Adrenal gland (tissue), 9 donors: ENCODE measurements at regions not wholly inside any gene's neighbourhood (a gene's known extent, or its start where the extent isn't known, plus 50 kb on each side); places are given as distances from the start of the nearest gene placed in this dataset.

Experiments used
- DNase-seq, 7 donors: peaks; one replicate each; pipeline ENCODE4 v3.0.0-alpha.2; 2019 to 2020
- H3K27ac ChIP-seq, 5 donors: fragments of 200-600 bp; sonication (generic) in 4 of 5; 1 replicate in 3 of 5; 2 replicates in 2 of 5; pipeline versions ENCODE4 v1.5.1 to v1.8.0; 2016 to 2020; ENCODE audit warnings: mild to moderate bottlenecking in 1 of 5
- H3K27me3 ChIP-seq: fragments of 200-600 bp; 2 replicates; pipeline ENCODE4 v1.8.0; 2021
- H3K36me3 ChIP-seq, 2 donors: fragments of 200-600 bp; replicated peaks in 1 of 2; 1 replicate in 1 of 2; 2 replicates in 1 of 2; pipeline versions ENCODE4 v1.5.1 to v1.8.0; 2018 to 2022
- H3K4me1 ChIP-seq, 2 donors: fragments of 200-600 bp; replicated peaks in 1 of 2; 1 replicate in 1 of 2; 2 replicates in 1 of 2; pipeline versions ENCODE4 v1.5.1 to v1.8.0; 2018 to 2021
- H3K4me3 ChIP-seq, 4 donors: fragments of 200-600 bp; sonication (generic) in 3 of 4; one replicate each; pipeline ENCODE4 v1.5.1; 2016 to 2018
- H3K9me3 ChIP-seq, 3 donors: fragments of 200-600 bp; sonication (generic) in 1 of 3; replicated peaks in 1 of 3; 1 replicate in 2 of 3; 2 replicates in 1 of 3; pipeline versions ENCODE4 v1.5.1 to v1.8.0; 2016 to 2021
- POLR2A ChIP-seq, 2 donors: fragments of 450-650 bp; IDR thresholded peaks; one replicate each; pipeline ENCODE4 v1.6.1; 2017; ENCODE audit warnings: antibody characterized with exemption in 2 of 2, mild to moderate bottlenecking in 2 of 2, moderate library complexity in 1 of 2
- WGBS, 4 donors: extraction: QIAGEN DNeasy Blood & Tissue Kit in 2 of 4; methylation state at CpG; one replicate each; pipeline versions ENCODE4 v1.1.5 to v1.1.7; 2013 to 2017; 5-methylcytosine and 5-hydroxymethylcytosine counted together
- intact Hi-C, 2 donors: fragments of 100-400 bp; cut with DNase I; formaldehyde crosslinking; loops; one replicate each; pipeline versions ENCODE4 v1.14.1 to v1.15.0; 2022 to 2023
- TF ChIP-seq, protein P1 (sequence below), 6 experiments: fragments of 450-650 bp in 4 of 6; fragments of 200-600 bp in 2 of 6; sonication (generic) in 1 of 6; IDR thresholded peaks; 1 replicate in 5 of 6; 2 replicates in 1 of 6; pipeline versions ENCODE4 v1.5.1 to v1.8.0; 2016 to 2021; ENCODE audit warnings: antibody characterized with exemption in 6 of 6, mild to moderate bottlenecking in 2 of 6, moderate library complexity in 1 of 6
- donor health status: healthy with polysubstance abuse.
- donor health status: Bipolar disorder and iron deficiency.
- donor health status: DM: yes; HTN: yes; CAD: no.
- donor health status: DM: no; HTN: no; CAD: no.
- donor health status: DM: no; HTN: no; CAD: no.

DNA sequence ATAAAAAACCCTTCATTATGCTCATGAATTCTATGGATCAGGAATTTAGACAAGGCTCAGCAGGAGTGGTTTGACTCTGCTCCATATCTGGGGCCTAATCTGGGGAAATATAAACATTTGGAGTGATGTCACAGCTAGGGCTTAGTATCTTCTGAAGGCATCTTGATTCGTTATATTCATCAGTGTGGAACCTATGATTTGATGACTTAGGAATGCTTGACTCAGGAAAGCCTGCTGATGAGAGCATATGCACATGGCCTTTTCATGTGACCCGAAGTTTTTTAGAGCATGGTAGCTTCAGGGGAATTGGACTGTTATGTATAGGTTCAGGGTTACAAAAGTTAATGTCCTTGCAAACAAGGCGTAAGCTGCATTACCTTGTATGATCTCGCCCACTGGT lies 184.9 kb upstream of the LRRC3B start:
- intact Hi-C loops = no loop called here

DNA sequence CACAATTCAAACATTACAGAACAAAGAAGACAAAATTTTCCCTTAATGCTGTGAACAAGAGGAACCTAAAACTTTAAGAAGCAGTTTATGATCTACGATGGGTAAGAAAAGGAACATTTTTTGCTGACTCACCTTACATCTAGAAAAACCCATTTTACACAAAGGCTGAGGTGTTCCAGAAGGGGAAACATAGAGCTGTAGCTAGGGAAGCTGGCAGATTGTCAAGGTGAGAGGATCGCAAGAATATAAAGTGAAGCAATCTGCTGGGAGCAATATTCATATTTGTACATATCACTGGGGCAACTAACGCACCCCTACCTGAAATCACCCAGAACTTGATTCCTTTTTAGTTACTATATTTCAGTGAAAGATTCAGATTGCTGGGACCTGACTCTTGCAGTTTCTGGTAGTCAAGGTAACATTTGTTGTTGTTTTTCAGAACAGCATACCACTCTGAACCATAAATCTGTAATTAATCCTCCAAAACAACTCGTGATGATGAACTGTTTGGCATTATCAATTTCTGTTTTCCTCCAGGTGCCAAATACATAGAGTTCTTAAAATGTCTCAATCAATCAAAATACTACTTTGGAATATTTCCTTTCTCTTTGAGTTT lies 184.1 kb upstream of the LRRC3B start:
- TF ChIP-seq, protein P1, sequence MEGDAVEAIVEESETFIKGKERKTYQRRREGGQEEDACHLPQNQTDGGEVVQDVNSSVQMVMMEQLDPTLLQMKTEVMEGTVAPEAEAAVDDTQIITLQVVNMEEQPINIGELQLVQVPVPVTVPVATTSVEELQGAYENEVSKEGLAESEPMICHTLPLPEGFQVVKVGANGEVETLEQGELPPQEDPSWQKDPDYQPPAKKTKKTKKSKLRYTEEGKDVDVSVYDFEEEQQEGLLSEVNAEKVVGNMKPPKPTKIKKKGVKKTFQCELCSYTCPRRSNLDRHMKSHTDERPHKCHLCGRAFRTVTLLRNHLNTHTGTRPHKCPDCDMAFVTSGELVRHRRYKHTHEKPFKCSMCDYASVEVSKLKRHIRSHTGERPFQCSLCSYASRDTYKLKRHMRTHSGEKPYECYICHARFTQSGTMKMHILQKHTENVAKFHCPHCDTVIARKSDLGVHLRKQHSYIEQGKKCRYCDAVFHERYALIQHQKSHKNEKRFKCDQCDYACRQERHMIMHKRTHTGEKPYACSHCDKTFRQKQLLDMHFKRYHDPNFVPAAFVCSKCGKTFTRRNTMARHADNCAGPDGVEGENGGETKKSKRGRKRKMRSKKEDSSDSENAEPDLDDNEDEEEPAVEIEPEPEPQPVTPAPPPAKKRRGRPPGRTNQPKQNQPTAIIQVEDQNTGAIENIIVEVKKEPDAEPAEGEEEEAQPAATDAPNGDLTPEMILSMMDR (IDR thresholded peaks at IDR 0.05) = no peak
- TF ChIP-seq POLR2A (IDR thresholded peaks at IDR 0.05) = no peak
- no peak for DNase-seq
- intact Hi-C loops = no loop called here
- no peaks in the 10 kb centered on the region for H3K4me1 ChIP-seq
- H3K27me3 ChIP-seq = no peaks in the 10 kb centered on the region
- WGBS, 4 donors = 51 to 56% (median 53%) methylated on average over 4 of the region's 4 CpGs
- no peak overlapping the region for H3K4me3 ChIP-seq
- H3K9me3 ChIP-seq = no peaks in the 10 kb centered on the region
- no peak overlapping the region for H3K27ac ChIP-seq
- no peaks in the 10 kb centered on the region for H3K36me3 ChIP-seq

More for the DNA sequence above, 184.9 kb upstream of the LRRC3B start:
- TF ChIP-seq, protein P1 (IDR thresholded peaks at IDR 0.05) = no peak
- TF ChIP-seq POLR2A (IDR thresholded peaks at IDR 0.05) = no peak
- Histone ChIP-seq H3K9me3 (no peaks in the 10 kb centered on the region), H3K27ac (no peak overlapping the region), H3K36me3 (no peaks in the 10 kb centered on the region), H3K4me3 (no peak overlapping the region), H3K4me1 (no peaks in the 10 kb centered on the region), H3K27me3 (no peaks in the 10 kb centered on the region)
- DNase-seq = no peak
- 73 to 83% (median 80%) methylated on average over 4 of the region's 4 CpGs for WGBS, 4 donors

DNA sequence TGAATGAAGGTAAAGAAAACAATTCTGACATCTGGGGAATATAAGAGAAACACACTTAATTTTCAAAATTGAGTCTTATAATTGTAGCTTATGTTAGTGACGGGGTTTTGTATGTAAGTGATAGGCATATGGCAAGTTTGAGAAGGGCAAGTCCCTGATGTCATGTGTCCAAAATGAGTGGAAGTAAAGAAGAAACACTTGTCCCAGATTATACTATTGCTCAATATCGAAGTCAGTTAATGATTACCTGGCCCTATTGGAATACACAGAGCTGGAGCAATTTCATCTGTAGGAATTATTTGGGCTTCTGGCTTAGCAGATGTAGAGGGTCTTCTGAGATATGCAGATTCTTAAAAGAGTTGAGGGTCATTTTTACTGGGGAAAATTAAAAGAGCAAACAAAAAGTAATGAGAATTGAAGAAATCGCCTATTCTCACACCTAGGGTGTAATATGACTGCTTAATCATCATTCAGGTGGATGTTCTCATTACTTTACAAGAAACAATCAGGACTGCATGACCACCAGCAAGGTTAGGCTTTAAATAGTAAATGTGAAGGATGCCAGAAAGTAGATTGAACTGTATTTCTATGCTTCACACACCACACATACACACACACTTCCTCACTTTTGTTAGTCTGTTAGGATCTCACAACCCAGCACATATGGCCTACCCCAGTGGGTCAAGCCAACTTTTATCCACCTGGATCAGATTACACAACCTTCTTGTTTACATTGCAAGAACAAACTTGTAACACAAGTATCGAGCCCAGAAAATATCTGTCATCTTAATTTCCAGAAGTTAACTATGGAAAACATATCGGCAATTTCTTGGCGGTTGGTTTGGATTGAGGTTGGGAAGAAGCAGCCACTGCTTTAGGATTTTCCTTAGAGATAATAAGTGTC lies 183.3 kb upstream of the LRRC3B start:
- Histone ChIP-seq H3K4me1 (no peaks in the 10 kb centered on the region), H3K27me3 (no peaks in the 10 kb centered on the region), H3K27ac (no peak overlapping the region), H3K9me3 (no peaks in the 10 kb centered on the region), H3K4me3 (no peak overlapping the region), H3K36me3 (no peaks in the 10 kb centered on the region)
- intact Hi-C loops = no loop called here
- TF ChIP-seq POLR2A (IDR thresholded peaks at IDR 0.05) = no peak
- TF ChIP-seq, protein P1 (IDR thresholded peaks at IDR 0.05) = no peak
- no peak for DNase-seq
- WGBS, 4 donors = 78 to 82% (median 80%) methylated on average over 6 of the region's 6 CpGs

DNA sequence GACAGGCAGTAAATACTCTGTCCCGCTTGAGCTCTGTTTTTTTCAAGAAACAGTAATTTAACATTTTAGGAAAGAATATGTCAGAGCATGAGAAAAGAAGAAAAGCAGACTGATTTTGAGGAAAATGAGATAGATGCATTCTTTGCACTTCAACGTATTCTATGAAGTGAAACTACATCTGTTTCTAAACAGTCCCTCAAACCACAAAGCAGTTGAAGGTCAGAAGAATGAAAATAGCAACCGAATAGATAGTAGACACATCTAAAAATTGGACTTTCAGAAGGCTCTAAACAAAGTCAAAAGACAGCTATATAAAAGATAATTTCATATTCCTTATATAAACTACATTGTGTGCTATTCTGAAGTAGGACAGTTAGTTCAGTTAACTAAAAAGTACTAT lies 172.6 kb upstream of the LRRC3B start:
- Histone ChIP-seq H3K4me1 (no peaks in the 10 kb centered on the region), H3K9me3 (no peaks in the 10 kb centered on the region), H3K36me3 (no peaks in the 10 kb centered on the region), H3K27ac (no peak overlapping the region), H3K4me3 (no peak overlapping the region), H3K27me3 (no peaks in the 10 kb centered on the region)
- intact Hi-C loops = no loop called here
- WGBS, 4 donors = 11 to 21% (median 19%) methylated on average over 3 of the region's 3 CpGs
- DNase-seq = no peak
- TF ChIP-seq, protein P1 (IDR thresholded peaks at IDR 0.05) = no peak
- no peak for TF ChIP-seq POLR2A (IDR thresholded peaks at IDR 0.05)
